Esophagus muscularis mucosa (tissue), 4 donors: ENCODE measurements at regions not wholly inside any gene's neighbourhood (a gene's known extent, or its start where the extent isn't known, plus 50 kb on each side); places are given as distances from the start of the nearest gene placed in this dataset.

Experiments used
- EP300 ChIP-seq: sonication (generic); formaldehyde crosslinking; IDR thresholded peaks from one replicate; pipeline ENCODE4 v1.6.1; 2017; ENCODE audit warnings: antibody characterized with exemption
- POLR2A ChIP-seq: fragments of 450-650 bp; IDR thresholded peaks from one replicate; pipeline ENCODE4 v1.6.1; 2017; ENCODE audit warnings: antibody characterized with exemption, moderate library complexity, mild to moderate bottlenecking, low read depth
- POLR2AphosphoS5 ChIP-seq, 2 donors: sonication (generic); formaldehyde crosslinking; IDR thresholded peaks; one replicate each; pipeline ENCODE4 v1.6.1; 2017; ENCODE audit warnings: antibody characterized with exemption in 2 of 2
- TF ChIP-seq, protein P1 (sequence below), 3 experiments: fragments of 200-600 bp in 2 of 3; fragments of 450-650 bp in 1 of 3; sonication (generic) in 2 of 3; IDR thresholded peaks; one replicate each; pipeline ENCODE4 v1.5.1; 2017 to 2019; ENCODE audit warnings: antibody characterized with exemption in 3 of 3, mild to moderate bottlenecking in 2 of 3, moderate library complexity in 1 of 3

DNA sequence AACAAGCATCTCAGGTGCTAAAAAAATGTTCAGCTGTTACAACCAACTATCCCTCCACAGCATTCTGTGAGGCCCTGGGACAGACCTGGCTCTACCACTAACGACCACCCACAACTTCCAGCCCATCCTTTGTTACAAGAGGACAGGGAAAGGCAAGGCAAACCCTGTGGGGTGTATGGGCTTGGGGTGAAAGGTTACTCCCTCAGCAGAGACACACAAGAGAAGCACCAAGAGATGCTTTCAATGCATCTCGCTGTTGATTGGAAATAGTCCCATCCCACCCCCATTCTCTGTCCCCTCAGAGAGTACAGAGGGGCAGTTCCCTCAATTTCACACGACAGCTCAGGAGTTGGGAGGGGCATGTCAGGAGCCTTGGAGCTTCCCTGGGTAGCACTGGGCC, 234.1 kb downstream of the CAAP1 start:
- TF ChIP-seq, protein P1, sequence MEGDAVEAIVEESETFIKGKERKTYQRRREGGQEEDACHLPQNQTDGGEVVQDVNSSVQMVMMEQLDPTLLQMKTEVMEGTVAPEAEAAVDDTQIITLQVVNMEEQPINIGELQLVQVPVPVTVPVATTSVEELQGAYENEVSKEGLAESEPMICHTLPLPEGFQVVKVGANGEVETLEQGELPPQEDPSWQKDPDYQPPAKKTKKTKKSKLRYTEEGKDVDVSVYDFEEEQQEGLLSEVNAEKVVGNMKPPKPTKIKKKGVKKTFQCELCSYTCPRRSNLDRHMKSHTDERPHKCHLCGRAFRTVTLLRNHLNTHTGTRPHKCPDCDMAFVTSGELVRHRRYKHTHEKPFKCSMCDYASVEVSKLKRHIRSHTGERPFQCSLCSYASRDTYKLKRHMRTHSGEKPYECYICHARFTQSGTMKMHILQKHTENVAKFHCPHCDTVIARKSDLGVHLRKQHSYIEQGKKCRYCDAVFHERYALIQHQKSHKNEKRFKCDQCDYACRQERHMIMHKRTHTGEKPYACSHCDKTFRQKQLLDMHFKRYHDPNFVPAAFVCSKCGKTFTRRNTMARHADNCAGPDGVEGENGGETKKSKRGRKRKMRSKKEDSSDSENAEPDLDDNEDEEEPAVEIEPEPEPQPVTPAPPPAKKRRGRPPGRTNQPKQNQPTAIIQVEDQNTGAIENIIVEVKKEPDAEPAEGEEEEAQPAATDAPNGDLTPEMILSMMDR (IDR thresholded peaks at IDR 0.05) = no peak
- TF ChIP-seq POLR2A (no peak), EP300 (no peak), POLR2AphosphoS5 (IDR thresholded peaks at IDR 0.05) (no peak)
